ENCODE measurements at regions not wholly inside any gene's neighbourhood (a gene's known extent, or its start where the extent isn't known, plus 50 kb on each side); places are given as distances from the start of the nearest gene placed in this dataset.

DNA sequence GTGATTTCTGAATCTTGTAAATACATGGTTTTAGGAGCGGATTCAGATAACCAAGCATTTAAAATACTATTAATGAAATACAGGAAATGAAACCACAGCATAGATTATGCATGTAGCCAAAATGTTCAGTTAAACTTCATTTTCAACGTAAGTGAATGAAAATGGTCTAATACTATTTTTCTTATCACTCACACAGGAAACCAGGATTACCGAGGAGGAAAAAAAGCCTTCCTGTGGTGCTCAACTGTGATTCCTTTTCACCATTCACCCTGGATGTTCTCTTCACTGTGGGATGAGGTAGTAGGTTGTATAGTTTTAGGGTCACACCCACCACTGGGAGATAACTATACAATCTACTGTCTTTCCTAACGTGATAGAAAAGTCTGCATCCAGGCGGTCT, 83.4 kb upstream of the ZNF169 start:
- Histone ChIP-seq H3K9ac (ENCODE audit: low read depth, low read length, poor library complexity, severe bottlenecking) (no peak overlapping the region), H3K4me2 (ENCODE audit: low read depth, low read length, poor library complexity, severe bottlenecking) (peak overlapping the region; percentile 88), H2AFZ (ENCODE audit: low read length) (no peak overlapping the region), H4K20me1 (ENCODE audit: insufficient read depth, low read length, poor library complexity, severe bottlenecking) (peaks cover 97% of the 10 kb centered on the region), H3K9me2 (replicated peaks; ENCODE audit: low read depth, low read length) (no peaks in the 10 kb centered on the region), H3K27me3 (ENCODE audit: insufficient read depth, low read length, poor library complexity, severe bottlenecking) (no peaks in the 10 kb centered on the region), H3K4me1 (ENCODE audit: insufficient read depth, low read length, poor library complexity, severe bottlenecking) (peaks cover 41% of the 10 kb centered on the region), H3F3A (ENCODE audit: low read depth) (peaks cover 9% of the 10 kb centered on the region; the same call in 1 of the 2 replicates), H3K79me2 (ENCODE audit: insufficient read depth, low read length) (peaks cover 86% of the 10 kb centered on the region), H3K4me3 (ENCODE audit: low read length, poor library complexity, severe bottlenecking) (peak overlapping the region; percentile 10), H3K9me3 (ENCODE audit: insufficient read depth, low read depth, low read length) (no peaks in the 10 kb centered on the region), H3K36me3 (ENCODE audit: insufficient read depth, low read length) (peaks cover 46% of the 10 kb centered on the region)
- TF ChIP-seq EZH2phosphoT487 (IDR thresholded peaks at IDR 0.05; ENCODE audit: borderline replicate concordance): no peak
- TF ChIP-seq, protein P1, sequence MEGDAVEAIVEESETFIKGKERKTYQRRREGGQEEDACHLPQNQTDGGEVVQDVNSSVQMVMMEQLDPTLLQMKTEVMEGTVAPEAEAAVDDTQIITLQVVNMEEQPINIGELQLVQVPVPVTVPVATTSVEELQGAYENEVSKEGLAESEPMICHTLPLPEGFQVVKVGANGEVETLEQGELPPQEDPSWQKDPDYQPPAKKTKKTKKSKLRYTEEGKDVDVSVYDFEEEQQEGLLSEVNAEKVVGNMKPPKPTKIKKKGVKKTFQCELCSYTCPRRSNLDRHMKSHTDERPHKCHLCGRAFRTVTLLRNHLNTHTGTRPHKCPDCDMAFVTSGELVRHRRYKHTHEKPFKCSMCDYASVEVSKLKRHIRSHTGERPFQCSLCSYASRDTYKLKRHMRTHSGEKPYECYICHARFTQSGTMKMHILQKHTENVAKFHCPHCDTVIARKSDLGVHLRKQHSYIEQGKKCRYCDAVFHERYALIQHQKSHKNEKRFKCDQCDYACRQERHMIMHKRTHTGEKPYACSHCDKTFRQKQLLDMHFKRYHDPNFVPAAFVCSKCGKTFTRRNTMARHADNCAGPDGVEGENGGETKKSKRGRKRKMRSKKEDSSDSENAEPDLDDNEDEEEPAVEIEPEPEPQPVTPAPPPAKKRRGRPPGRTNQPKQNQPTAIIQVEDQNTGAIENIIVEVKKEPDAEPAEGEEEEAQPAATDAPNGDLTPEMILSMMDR (conservative IDR thresholded peaks at IDR 0.05; ENCODE audit: low read length): no peak

DNA sequence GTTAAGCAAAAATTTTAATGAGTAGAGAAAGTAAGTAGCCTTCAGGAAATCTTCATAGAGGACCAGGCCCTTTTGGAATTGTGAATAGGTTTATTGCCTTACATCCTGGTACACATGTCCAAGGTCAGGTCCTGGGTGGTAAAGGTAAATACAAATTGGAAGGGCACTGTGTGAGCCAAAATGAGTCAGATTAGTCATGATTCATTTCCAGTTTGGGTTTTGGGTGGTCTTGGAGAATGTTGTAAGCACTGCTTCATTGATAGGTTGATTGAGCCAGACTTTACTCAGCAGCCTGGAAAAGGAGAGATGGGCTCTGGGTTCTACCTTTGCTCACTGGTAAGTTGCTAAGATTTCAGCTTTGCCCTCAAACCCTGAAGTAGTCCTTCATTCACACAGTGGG, 82.5 kb upstream of the ZNF169 start:
- H3K79me2 ChIP-seq (ENCODE audit: insufficient read depth, low read length): peaks cover 82% of the 10 kb centered on the region
- peaks cover 9% of the 10 kb centered on the region; the same call in 1 of the 2 replicates for H3F3A ChIP-seq (ENCODE audit: low read depth)
- TF ChIP-seq EZH2phosphoT487 (IDR thresholded peaks at IDR 0.05; ENCODE audit: borderline replicate concordance): no peak
- TF ChIP-seq, protein P1 (conservative IDR thresholded peaks at IDR 0.05; ENCODE audit: low read length): no peak
- H3K9me2 ChIP-seq (replicated peaks; ENCODE audit: low read depth, low read length): no peaks in the 10 kb centered on the region
- H3K4me3 ChIP-seq (ENCODE audit: low read length, poor library complexity, severe bottlenecking): no peak overlapping the region
- H3K4me2 ChIP-seq (ENCODE audit: low read depth, low read length, poor library complexity, severe bottlenecking): no peak overlapping the region
- H3K9me3 ChIP-seq (ENCODE audit: insufficient read depth, low read depth, low read length): no peaks in the 10 kb centered on the region
- no peak overlapping the region for H3K9ac ChIP-seq (ENCODE audit: low read depth, low read length, poor library complexity, severe bottlenecking)
- H2AFZ ChIP-seq (ENCODE audit: low read length): no peak overlapping the region
- peaks cover 46% of the 10 kb centered on the region for H3K36me3 ChIP-seq (ENCODE audit: insufficient read depth, low read length)
- H3K27me3 ChIP-seq (ENCODE audit: insufficient read depth, low read length, poor library complexity, severe bottlenecking): no peaks in the 10 kb centered on the region
- peaks cover 99% of the 10 kb centered on the region for H4K20me1 ChIP-seq (ENCODE audit: insufficient read depth, low read length, poor library complexity, severe bottlenecking)
- peaks cover 39% of the 10 kb centered on the region for H3K4me1 ChIP-seq (ENCODE audit: insufficient read depth, low read length, poor library complexity, severe bottlenecking)

DNA sequence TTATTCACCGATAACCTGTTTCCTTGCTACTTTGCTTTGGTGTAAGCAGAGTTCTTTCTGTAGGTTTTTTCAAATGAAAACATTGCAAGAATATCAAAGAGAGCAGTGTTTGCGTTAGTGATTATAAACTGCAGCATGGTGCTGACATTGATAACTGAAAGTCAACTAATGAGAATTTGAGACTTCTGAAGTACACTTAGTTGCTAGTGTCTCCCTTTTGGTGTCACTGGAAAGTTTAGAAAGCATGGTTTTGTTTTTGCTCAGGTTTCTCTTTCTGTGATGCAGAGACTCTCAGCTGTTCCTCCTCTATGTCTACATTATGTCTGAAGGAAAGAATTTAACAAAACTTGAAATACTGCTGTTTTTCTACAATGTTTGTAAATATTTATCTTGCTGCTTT, 80.2 kb upstream of the ZNF169 start:
- TF ChIP-seq, protein P1 (conservative IDR thresholded peaks at IDR 0.05; ENCODE audit: low read length): no peak
- no peak for TF ChIP-seq EZH2phosphoT487 (IDR thresholded peaks at IDR 0.05; ENCODE audit: borderline replicate concordance)
- Histone ChIP-seq H3K4me3 (ENCODE audit: low read length, poor library complexity, severe bottlenecking) (no peak overlapping the region), H3K36me3 (ENCODE audit: insufficient read depth, low read length) (peaks cover 42% of the 10 kb centered on the region), H3K4me2 (ENCODE audit: low read depth, low read length, poor library complexity, severe bottlenecking) (peak overlapping the region; percentile 6), H3K9me2 (replicated peaks; ENCODE audit: low read depth, low read length) (no peaks in the 10 kb centered on the region), H3K9ac (ENCODE audit: low read depth, low read length, poor library complexity, severe bottlenecking) (no peak overlapping the region), H3F3A (ENCODE audit: low read depth) (peaks cover 13% of the 10 kb centered on the region; the same call in 1 of the 2 replicates), H3K9me3 (ENCODE audit: insufficient read depth, low read depth, low read length) (no peaks in the 10 kb centered on the region), H2AFZ (ENCODE audit: low read length) (no peak overlapping the region), H3K27me3 (ENCODE audit: insufficient read depth, low read length, poor library complexity, severe bottlenecking) (no peaks in the 10 kb centered on the region), H3K79me2 (ENCODE audit: insufficient read depth, low read length) (peaks cover 59% of the 10 kb centered on the region), H3K4me1 (ENCODE audit: insufficient read depth, low read length, poor library complexity, severe bottlenecking) (peaks cover 33% of the 10 kb centered on the region), H4K20me1 (ENCODE audit: insufficient read depth, low read length, poor library complexity, severe bottlenecking) (peaks cover 79% of the 10 kb centered on the region)
